ENCODE measurements at regions not wholly inside any gene's neighbourhood (a gene's known extent, or its start where the extent isn't known, plus 50 kb on each side); places are given as distances from the start of the nearest gene placed in this dataset.

DNA sequence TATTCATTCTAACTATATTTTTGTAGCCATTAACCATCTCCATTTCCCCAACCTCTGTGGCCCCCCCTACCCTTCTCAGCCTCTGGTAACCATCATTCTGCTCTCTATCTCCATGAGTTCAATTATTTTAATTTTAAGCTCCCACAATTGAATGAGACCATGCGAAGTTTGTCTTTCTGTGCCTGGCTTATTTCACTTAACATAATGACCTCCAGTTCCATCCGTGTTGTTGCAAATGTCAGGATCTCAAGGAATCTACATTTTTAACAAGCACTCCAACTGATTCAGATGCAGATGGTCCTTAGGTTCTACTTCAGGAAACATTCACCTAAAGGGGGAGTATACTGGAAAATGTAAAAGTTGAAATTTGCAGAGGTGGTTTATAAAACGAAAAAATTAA lies 60.2 kb upstream of the PTPN12 start (continued):
- TF ChIP-seq, protein P1, sequence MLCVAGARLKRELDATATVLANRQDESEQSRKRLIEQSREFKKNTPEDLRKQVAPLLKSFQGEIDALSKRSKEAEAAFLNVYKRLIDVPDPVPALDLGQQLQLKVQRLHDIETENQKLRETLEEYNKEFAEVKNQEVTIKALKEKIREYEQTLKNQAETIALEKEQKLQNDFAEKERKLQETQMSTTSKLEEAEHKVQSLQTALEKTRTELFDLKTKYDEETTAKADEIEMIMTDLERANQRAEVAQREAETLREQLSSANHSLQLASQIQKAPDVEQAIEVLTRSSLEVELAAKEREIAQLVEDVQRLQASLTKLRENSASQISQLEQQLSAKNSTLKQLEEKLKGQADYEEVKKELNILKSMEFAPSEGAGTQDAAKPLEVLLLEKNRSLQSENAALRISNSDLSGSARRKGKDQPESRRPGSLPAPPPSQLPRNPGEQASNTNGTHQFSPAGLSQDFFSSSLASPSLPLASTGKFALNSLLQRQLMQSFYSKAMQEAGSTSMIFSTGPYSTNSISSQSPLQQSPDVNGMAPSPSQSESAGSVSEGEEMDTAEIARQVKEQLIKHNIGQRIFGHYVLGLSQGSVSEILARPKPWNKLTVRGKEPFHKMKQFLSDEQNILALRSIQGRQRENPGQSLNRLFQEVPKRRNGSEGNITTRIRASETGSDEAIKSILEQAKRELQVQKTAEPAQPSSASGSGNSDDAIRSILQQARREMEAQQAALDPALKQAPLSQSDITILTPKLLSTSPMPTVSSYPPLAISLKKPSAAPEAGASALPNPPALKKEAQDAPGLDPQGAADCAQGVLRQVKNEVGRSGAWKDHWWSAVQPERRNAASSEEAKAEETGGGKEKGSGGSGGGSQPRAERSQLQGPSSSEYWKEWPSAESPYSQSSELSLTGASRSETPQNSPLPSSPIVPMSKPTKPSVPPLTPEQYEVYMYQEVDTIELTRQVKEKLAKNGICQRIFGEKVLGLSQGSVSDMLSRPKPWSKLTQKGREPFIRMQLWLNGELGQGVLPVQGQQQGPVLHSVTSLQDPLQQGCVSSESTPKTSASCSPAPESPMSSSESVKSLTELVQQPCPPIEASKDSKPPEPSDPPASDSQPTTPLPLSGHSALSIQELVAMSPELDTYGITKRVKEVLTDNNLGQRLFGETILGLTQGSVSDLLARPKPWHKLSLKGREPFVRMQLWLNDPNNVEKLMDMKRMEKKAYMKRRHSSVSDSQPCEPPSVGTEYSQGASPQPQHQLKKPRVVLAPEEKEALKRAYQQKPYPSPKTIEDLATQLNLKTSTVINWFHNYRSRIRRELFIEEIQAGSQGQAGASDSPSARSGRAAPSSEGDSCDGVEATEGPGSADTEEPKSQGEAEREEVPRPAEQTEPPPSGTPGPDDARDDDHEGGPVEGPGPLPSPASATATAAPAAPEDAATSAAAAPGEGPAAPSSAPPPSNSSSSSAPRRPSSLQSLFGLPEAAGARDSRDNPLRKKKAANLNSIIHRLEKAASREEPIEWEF (IDR thresholded peaks at IDR 0.05; ENCODE audit: insufficient replicate concordance, low read depth, low read length) = no peak

DNA sequence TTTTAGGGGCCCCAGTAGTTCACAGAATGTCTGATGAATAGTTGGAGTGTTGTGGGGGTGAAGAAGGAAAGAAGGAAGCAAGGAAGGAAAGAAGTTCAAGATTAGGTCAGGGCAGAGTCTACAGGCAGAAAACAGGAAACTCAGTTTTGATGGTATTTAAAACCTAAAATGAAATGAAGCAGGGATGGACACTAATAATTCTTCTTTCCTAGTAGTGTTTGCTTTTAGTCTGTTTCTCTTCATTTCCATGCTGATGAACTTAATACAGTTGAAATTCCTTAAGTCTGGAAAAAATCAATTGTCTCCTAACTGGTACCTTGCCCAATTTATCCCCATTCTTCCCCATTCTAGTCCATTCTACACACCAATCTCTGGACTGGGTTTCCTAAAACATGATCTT lies 59.0 kb upstream of the GSAP start:
- ChIA-PET SMC1A (ENCODE audit: uncharacterized antibody, unreplicated experiment) (interaction anchor here (0.9 to 1.0 kb wide), 2 partner anchors 13 to 53 kb away, joined by 3 read pairs; no protein-coding TSS in a partner anchor), RAD21 (ENCODE audit: unreplicated experiment) (interaction anchor here (1.8 kb wide), 1 partner anchor 8 kb away, joined by 5 read pairs; no protein-coding TSS in a partner anchor), POLR2A (no interaction called here), CTCF (no interaction called here)
- H3K79me2 ChIP-seq (ENCODE audit: control insufficient read depth, insufficient read depth, low read length) = no peaks in the 10 kb centered on the region
- H4K20me1 ChIP-seq (ENCODE audit: control insufficient read depth, insufficient read depth) = no peaks in the 10 kb centered on the region
- no peak overlapping the region for H3K4me2 ChIP-seq (ENCODE audit: control insufficient read depth, insufficient read depth)
- intact Hi-C loops (cut with micrococcal nuclease; ENCODE audit: unreplicated experiment) (no loop called here), in situ Hi-C loops (cut with MboI) (no loop called here)
- no peak for FAIRE-seq
- no peaks in the 10 kb centered on the region for H3K36me3 ChIP-seq (ENCODE audit: control insufficient read depth in 2 of 2, insufficient read depth in 2 of 2, low read length in 1 of 2)
- DNase-seq (ENCODE audit: low read depth, low spot score) = no peak
- TF ChIP-seq ZSCAN29 (IDR thresholded peaks at IDR 0.05) = no peak
- no peak for TF ChIP-seq ATF7 (IDR thresholded peaks at IDR 0.05; ENCODE audit: low read depth)
- no peak overlapping the region for H3K27ac ChIP-seq (ENCODE audit: control insufficient read depth, insufficient read depth)
- H3K9me3 ChIP-seq (replicated peaks; ENCODE audit: control insufficient read depth, insufficient read depth, low read length) = no peaks in the 10 kb centered on the region
- H3K27me3 ChIP-seq (replicated peaks in 1 of 2; ENCODE audit: control insufficient read depth in 2 of 2, insufficient read depth in 2 of 2, low read length in 1 of 2) = no peaks in the 10 kb centered on the region
- H3K9ac ChIP-seq (ENCODE audit: control insufficient read depth, insufficient read depth, low read length) = no peak overlapping the region
- no TSS peak for BruUV-seq (replicated peaks)
- no peak overlapping the region for H3K4me3 ChIP-seq
- no peak for ATAC-seq
- no peaks in the 10 kb centered on the region for H3K4me1 ChIP-seq (ENCODE audit: control insufficient read depth, insufficient read depth, low read length)
- H2AFZ ChIP-seq (ENCODE audit: control insufficient read depth, low read depth, low read length) = no peak overlapping the region

All from GM12878 (cell line).